Muscle of leg (tissue), 3 donors: ENCODE measurements at regions not wholly inside any gene's neighbourhood (a gene's known extent, or its start where the extent isn't known, plus 50 kb on each side); places are given as distances from the start of the nearest gene placed in this dataset.
"Not testable (repeated sequence)": the region's sequence is repeated elsewhere in the genome, so short reads cannot be mapped to it uniquely, and the experiment has no call there.

Experiments
- DNase-seq: peaks from one replicate; pipeline ENCODE4 v3.0.0; 2013
- H3K27ac ChIP-seq: one replicate; pipeline ENCODE4 v1.5.1; 2013; ENCODE audit warnings: mild to moderate bottlenecking, low read length, control low read depth
- H3K27me3 ChIP-seq: one replicate; pipeline ENCODE4 v1.6.1; 2013; ENCODE audit warnings: low read length; ENCODE audit not compliant: control insufficient read depth, insufficient read depth
- H3K36me3 ChIP-seq: one replicate; pipeline ENCODE4 v1.6.1; 2013; ENCODE audit warnings: low read length; ENCODE audit not compliant: control insufficient read depth, insufficient read depth
- H3K4me1 ChIP-seq: one replicate; pipeline ENCODE4 v1.6.1; 2013; ENCODE audit warnings: low read length; ENCODE audit not compliant: control insufficient read depth, insufficient read depth
- H3K4me3 ChIP-seq: one replicate; pipeline ENCODE4 v1.5.1; 2013; ENCODE audit warnings: low read length, control low read depth
- H3K9me3 ChIP-seq: replicated peaks from 2 replicates; pipeline ENCODE4 v1.6.1; 2013; ENCODE audit warnings: low read depth, low read length; ENCODE audit not compliant: control insufficient read depth
- WGBS: methylation state at CpG from one replicate; pipeline ENCODE4 v1.1.5; 2013; ENCODE audit warnings: missing lambda C conversion rate; ENCODE audit not compliant: insufficient coverage; 5-methylcytosine and 5-hydroxymethylcytosine counted together

- H3K27ac ChIP-seq: no peak overlapping the region
- H3K36me3 ChIP-seq: no peaks in the 10 kb centered on the region
- H3K4me3 ChIP-seq: no peak overlapping the region
Measured at GRCh38 chr4:184907216-184907615, 81.4 kb upstream of the ACSL1 start.

GRCh38 chr4:184907810-184908209 lies 82.0 kb upstream of the ACSL1 start:
- Histone ChIP-seq H3K4me1 (no peaks in the 10 kb centered on the region), H3K27me3 (no peaks in the 10 kb centered on the region), H3K4me3 (no peak overlapping the region), H3K9me3 (peaks cover 5% of the 10 kb centered on the region), H3K36me3 (no peaks in the 10 kb centered on the region), H3K27ac (no peak overlapping the region)
- DNase-seq: no peak

More at GRCh38 chr4:184907216-184907615, 81.4 kb upstream of the ACSL1 start:
- DNase-seq: no peak
- Histone ChIP-seq H3K9me3 (no peaks in the 10 kb centered on the region), H3K27me3 (no peaks in the 10 kb centered on the region), H3K4me1 (no peaks in the 10 kb centered on the region)
- no CpG with 5 or more reads among the region's 1 CpG for WGBS

- 57% methylated on average over 3 of the region's 3 CpGs for WGBS
- peaks cover 9% of the 10 kb centered on the region for H3K9me3 ChIP-seq
- no peaks in the 10 kb centered on the region for H3K4me1 ChIP-seq
- no peak overlapping the region for H3K4me3 ChIP-seq
- H3K27me3 ChIP-seq: no peaks in the 10 kb centered on the region
- no peaks in the 10 kb centered on the region for H3K36me3 ChIP-seq
- DNase-seq: peak; percentile 61
- no peak overlapping the region for H3K27ac ChIP-seq
Measured at GRCh38 chr4:184911310-184911709, 85.5 kb upstream of the ACSL1 start.

GRCh38 chr4:184913356-184914143 lies 87.8 kb upstream of the ACSL1 start:
- Histone ChIP-seq H3K27me3 (no peaks in the 10 kb centered on the region), H3K36me3 (no peaks in the 10 kb centered on the region), H3K27ac (no peak overlapping the region), H3K9me3 (peaks cover 9% of the 10 kb centered on the region), H3K4me3 (no peak overlapping the region), H3K4me1 (no peaks in the 10 kb centered on the region)
- DNase-seq: no peak
- WGBS: 78% methylated on average over 1 of the region's 1 CpG

GRCh38 chr4:184918799-184919198 lies 93.0 kb upstream of the ACSL1 start:
- not testable (repeated sequence) for H3K9me3 ChIP-seq, H3K36me3 ChIP-seq, H3K27ac ChIP-seq, H3K4me3 ChIP-seq, H3K4me1 ChIP-seq, H3K27me3 ChIP-seq, DNase-seq
- no CpG with 5 or more reads among the region's 3 CpGs for WGBS

GRCh38 chr4:184921456-184921855 lies 95.7 kb upstream of the ACSL1 start:
- Histone ChIP-seq H3K4me3 (no peak overlapping the region), H3K4me1 (no peaks in the 10 kb centered on the region), H3K27ac (no peak overlapping the region), H3K36me3 (no peaks in the 10 kb centered on the region), H3K27me3 (peaks cover 3% of the 10 kb centered on the region), H3K9me3 (no peaks in the 10 kb centered on the region)
- DNase-seq: no peak
- 85% methylated on average over 4 of the region's 4 CpGs for WGBS

GRCh38 chr4:184922301-184922700 lies 96.0 kb upstream of the HELT start:
- peaks cover 3% of the 10 kb centered on the region for H3K27me3 ChIP-seq
- no peak for DNase-seq
- WGBS: 90% methylated on average over 3 of the region's 3 CpGs
- H3K9me3 ChIP-seq: no peaks in the 10 kb centered on the region
- no peaks in the 10 kb centered on the region for H3K4me1 ChIP-seq
- H3K4me3 ChIP-seq: no peak overlapping the region
- no peaks in the 10 kb centered on the region for H3K36me3 ChIP-seq
- H3K27ac ChIP-seq: no peak overlapping the region

- no peak overlapping the region for H3K4me3 ChIP-seq
- no peaks in the 10 kb centered on the region for H3K9me3 ChIP-seq
- H3K4me1 ChIP-seq: no peaks in the 10 kb centered on the region
- H3K27me3 ChIP-seq: peaks cover 3% of the 10 kb centered on the region
- no peak overlapping the region for H3K27ac ChIP-seq
- no peak for DNase-seq
- WGBS: no CpG with 5 or more reads among the region's 2 CpGs
- no peaks in the 10 kb centered on the region for H3K36me3 ChIP-seq
Measured at GRCh38 chr4:184924516-184924915, 93.8 kb upstream of the HELT start.

- no peak for DNase-seq
- Histone ChIP-seq H3K36me3 (no peaks in the 10 kb centered on the region), H3K4me1 (no peaks in the 10 kb centered on the region), H3K27me3 (no peaks in the 10 kb centered on the region), H3K9me3 (no peaks in the 10 kb centered on the region), H3K4me3 (no peak overlapping the region), H3K27ac (no peak overlapping the region)
- WGBS: 86% methylated on average over 6 of the region's 8 CpGs
Measured at GRCh38 chr4:184929476-184929875, 88.8 kb upstream of the HELT start.

GRCh38 chr4:184930026-184930425 lies 88.3 kb upstream of the HELT start:
- H3K4me3 ChIP-seq: no peak overlapping the region

GRCh38 chr4:184932343-184932742 lies 85.9 kb upstream of the HELT start:
- no peaks in the 10 kb centered on the region for H3K36me3 ChIP-seq
- H3K9me3 ChIP-seq: no peaks in the 10 kb centered on the region
- peak; percentile 11 for DNase-seq
- H3K4me3 ChIP-seq: no peak overlapping the region
- 48% methylated on average over 5 of the region's 7 CpGs for WGBS
- no peaks in the 10 kb centered on the region for H3K4me1 ChIP-seq
- H3K27me3 ChIP-seq: peaks cover 2% of the 10 kb centered on the region
- no peak overlapping the region for H3K27ac ChIP-seq

More at GRCh38 chr4:184930026-184930425, 88.3 kb upstream of the HELT start:
- no peak overlapping the region for H3K27ac ChIP-seq
- H3K4me1 ChIP-seq: no peaks in the 10 kb centered on the region
- H3K27me3 ChIP-seq: peaks cover 2% of the 10 kb centered on the region
- no peaks in the 10 kb centered on the region for H3K36me3 ChIP-seq
- no peaks in the 10 kb centered on the region for H3K9me3 ChIP-seq
- no peak for DNase-seq
